GM12878 (cell line): ENCODE measurements at regions not wholly inside any gene's neighbourhood (a gene's known extent, or its start where the extent isn't known, plus 50 kb on each side); places are given as distances from the start of the nearest gene placed in this dataset.

ENCODE experiments used
- ATF2 ChIP-seq: IDR thresholded peaks from 2 replicates; pipeline ENCODE4 v1.6.1; 2012; ENCODE audit warnings: low read length, inconsistent platforms
- ATF3 ChIP-seq: IDR thresholded peaks from 2 replicates; pipeline ENCODE4 v1.6.1; 2011; ENCODE audit warnings: low read depth, mild to moderate bottlenecking, low read length, moderate library complexity, borderline replicate concordance; ENCODE audit errors: extremely low read depth
- SREBF1 ChIP-seq: IDR thresholded peaks from 2 replicates; pipeline ENCODE4 v1.6.1; 2012; ENCODE audit warnings: mild to moderate bottlenecking, low read length
- TF ChIP-seq, protein P1 (sequence below): fragments of 450-650 bp; formaldehyde crosslinking; IDR thresholded peaks from 2 replicates; pipeline ENCODE4 v1.4.0; 2020; ENCODE audit warnings: mild to moderate bottlenecking, moderate library complexity
- TF ChIP-seq, protein P2 (sequence below): fragments of 150-350 bp; IDR thresholded peaks from 2 replicates; pipeline ENCODE4 v1.6.1; 2016; ENCODE audit warnings: low read depth, low read length

DNA sequence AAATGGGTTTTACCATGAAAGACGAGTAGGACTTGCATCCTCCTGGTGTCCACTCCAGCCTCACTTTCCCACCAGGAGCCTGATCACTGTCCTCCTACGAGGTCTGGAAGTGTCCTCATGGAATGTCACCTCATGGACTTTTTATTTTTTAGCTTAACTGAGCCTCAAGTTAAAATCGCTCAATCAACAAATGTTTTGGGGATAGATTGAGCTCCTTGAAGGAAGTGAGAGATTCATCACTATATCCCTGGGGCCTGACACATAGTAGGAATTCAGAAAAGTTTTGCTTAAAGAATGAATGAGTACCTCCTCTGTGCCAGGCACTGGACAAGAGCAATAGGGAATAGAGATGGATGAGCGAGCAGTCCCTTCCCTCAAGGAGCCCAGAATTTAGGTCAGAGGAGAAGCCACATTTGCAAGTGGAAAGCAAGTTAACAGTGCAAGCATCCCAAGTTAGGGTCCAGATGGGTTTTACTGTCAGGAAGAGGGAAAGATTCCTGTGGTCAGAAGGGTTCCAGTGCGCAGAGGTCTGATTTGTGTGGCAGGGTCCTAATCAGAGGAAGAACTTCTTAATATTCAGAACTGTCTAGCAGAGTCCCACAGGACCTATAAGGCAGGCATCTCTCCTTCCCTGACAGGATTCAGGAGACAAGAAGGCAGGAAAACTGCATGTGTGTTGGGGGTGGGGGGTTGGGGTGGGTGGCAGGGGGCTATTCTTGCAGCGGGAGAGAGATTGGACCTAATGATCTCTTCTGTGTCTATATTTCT is 67.0 kb downstream of the MYCN start (continued):
- TF ChIP-seq, protein P1, sequence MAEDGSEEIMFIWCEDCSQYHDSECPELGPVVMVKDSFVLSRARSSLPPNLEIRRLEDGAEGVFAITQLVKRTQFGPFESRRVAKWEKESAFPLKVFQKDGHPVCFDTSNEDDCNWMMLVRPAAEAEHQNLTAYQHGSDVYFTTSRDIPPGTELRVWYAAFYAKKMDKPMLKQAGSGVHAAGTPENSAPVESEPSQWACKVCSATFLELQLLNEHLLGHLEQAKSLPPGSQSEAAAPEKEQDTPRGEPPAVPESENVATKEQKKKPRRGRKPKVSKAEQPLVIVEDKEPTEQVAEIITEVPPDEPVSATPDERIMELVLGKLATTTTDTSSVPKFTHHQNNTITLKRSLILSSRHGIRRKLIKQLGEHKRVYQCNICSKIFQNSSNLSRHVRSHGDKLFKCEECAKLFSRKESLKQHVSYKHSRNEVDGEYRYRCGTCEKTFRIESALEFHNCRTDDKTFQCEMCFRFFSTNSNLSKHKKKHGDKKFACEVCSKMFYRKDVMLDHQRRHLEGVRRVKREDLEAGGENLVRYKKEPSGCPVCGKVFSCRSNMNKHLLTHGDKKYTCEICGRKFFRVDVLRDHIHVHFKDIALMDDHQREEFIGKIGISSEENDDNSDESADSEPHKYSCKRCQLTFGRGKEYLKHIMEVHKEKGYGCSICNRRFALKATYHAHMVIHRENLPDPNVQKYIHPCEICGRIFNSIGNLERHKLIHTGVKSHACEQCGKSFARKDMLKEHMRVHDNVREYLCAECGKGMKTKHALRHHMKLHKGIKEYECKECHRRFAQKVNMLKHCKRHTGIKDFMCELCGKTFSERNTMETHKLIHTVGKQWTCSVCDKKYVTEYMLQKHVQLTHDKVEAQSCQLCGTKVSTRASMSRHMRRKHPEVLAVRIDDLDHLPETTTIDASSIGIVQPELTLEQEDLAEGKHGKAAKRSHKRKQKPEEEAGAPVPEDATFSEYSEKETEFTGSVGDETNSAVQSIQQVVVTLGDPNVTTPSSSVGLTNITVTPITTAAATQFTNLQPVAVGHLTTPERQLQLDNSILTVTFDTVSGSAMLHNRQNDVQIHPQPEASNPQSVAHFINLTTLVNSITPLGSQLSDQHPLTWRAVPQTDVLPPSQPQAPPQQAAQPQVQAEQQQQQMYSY (CRISPR knock-in tag): no peak
- TF ChIP-seq SREBF1: no peak
- no peak for TF ChIP-seq ATF3
- TF ChIP-seq, protein P2, sequence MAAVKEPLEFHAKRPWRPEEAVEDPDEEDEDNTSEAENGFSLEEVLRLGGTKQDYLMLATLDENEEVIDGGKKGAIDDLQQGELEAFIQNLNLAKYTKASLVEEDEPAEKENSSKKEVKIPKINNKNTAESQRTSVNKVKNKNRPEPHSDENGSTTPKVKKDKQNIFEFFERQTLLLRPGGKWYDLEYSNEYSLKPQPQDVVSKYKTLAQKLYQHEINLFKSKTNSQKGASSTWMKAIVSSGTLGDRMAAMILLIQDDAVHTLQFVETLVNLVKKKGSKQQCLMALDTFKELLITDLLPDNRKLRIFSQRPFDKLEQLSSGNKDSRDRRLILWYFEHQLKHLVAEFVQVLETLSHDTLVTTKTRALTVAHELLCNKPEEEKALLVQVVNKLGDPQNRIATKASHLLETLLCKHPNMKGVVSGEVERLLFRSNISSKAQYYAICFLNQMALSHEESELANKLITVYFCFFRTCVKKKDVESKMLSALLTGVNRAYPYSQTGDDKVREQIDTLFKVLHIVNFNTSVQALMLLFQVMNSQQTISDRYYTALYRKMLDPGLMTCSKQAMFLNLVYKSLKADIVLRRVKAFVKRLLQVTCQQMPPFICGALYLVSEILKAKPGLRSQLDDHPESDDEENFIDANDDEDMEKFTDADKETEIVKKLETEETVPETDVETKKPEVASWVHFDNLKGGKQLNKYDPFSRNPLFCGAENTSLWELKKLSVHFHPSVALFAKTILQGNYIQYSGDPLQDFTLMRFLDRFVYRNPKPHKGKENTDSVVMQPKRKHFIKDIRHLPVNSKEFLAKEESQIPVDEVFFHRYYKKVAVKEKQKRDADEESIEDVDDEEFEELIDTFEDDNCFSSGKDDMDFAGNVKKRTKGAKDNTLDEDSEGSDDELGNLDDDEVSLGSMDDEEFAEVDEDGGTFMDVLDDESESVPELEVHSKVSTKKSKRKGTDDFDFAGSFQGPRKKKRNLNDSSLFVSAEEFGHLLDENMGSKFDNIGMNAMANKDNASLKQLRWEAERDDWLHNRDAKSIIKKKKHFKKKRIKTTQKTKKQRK: no peak
- TF ChIP-seq ATF2: no peak
